Activated CD8-positive, alpha-beta memory T cell treated with anti-CD3 and anti-CD28 coated beads, Interleukin-2, amount 50 U/mL, for 48 hours (primary cell): ENCODE measurements at regions not wholly inside any gene's neighbourhood (a gene's known extent, or its start where the extent isn't known, plus 50 kb on each side); places are given as distances from the start of the nearest gene placed in this dataset.

Source experiments
- DNase-seq: peaks from one replicate; pipeline ENCODE4 v3.0.0-alpha.2; 2020

GRCh38 chr9:126017758-126018157 is 270.6 kb downstream of the PBX3 start:
- no peak for DNase-seq

- DNase-seq = no peak
These were observed 273.7 kb downstream of the PBX3 start for GRCh38 chr9:126020836-126021235.

- DNase-seq = no peak
These were observed 276.8 kb downstream of the PBX3 start for GRCh38 chr9:126023962-126024361.

GRCh38 chr9:126024581-126025230 is 277.5 kb downstream of the PBX3 start:
- DNase-seq = no peak

- DNase-seq = no peak
These were observed 278.8 kb downstream of the PBX3 start for GRCh38 chr9:126025991-126026390.

- no peak for DNase-seq
These were observed 280.4 kb downstream of the PBX3 start for GRCh38 chr9:126027566-126027965.

- no peak for DNase-seq
These were observed 281.6 kb downstream of the PBX3 start for GRCh38 chr9:126028746-126029145.

- DNase-seq = no peak
These were observed 283.5 kb downstream of the PBX3 start for GRCh38 chr9:126030716-126031115.

- no peak for DNase-seq
These were observed 283.9 kb downstream of the PBX3 start for GRCh38 chr9:126031116-126031515.

GRCh38 chr9:126032135-126032534 is 285.0 kb downstream of the PBX3 start:
- no peak for DNase-seq

- no peak for DNase-seq
These were observed 286.1 kb downstream of the PBX3 start for GRCh38 chr9:126033318-126033717.

GRCh38 chr9:126033956-126034355 is 286.8 kb downstream of the PBX3 start:
- DNase-seq = no peak

GRCh38 chr9:126036881-126037291 is 289.7 kb downstream of the PBX3 start:
- no peak for DNase-seq

GRCh38 chr9:126038790-126039189 is 287.8 kb upstream of the MVB12B start:
- no peak for DNase-seq

- DNase-seq = no peak
These were observed 282.9 kb upstream of the MVB12B start for GRCh38 chr9:126043681-126044080.

GRCh38 chr9:126049088-126049487 is 277.5 kb upstream of the MVB12B start:
- no peak for DNase-seq

- DNase-seq = no peak
These were observed 276.6 kb upstream of the MVB12B start for GRCh38 chr9:126049896-126050604.

GRCh38 chr9:126050605-126050990 is 276.0 kb upstream of the MVB12B start:
- DNase-seq = no peak

GRCh38 chr9:126051446-126052130 is 275.0 kb upstream of the MVB12B start:
- no peak for DNase-seq

GRCh38 chr9:126052791-126053190 is 273.8 kb upstream of the MVB12B start:
- no peak for DNase-seq

- DNase-seq = no peak
These were observed 272.7 kb upstream of the MVB12B start for GRCh38 chr9:126053913-126054312.

- no peak for DNase-seq
These were observed 271.1 kb upstream of the MVB12B start for GRCh38 chr9:126055381-126055985.

GRCh38 chr9:126056312-126057021 is 270.2 kb upstream of the MVB12B start:
- DNase-seq = no peak
